HG03097 (cell line): ENCODE measurements at regions not wholly inside any gene's neighbourhood (a gene's known extent, or its start where the extent isn't known, plus 50 kb on each side); places are given as distances from the start of the nearest gene placed in this dataset.

ENCODE experiments used
- ATAC-seq: cut with Tn5 transposase; IDR thresholded peaks from one replicate; pipeline ENCODE4 v1.9.1; 2021; ENCODE audit not compliant: unreplicated experiment, low FRiP score

DNA sequence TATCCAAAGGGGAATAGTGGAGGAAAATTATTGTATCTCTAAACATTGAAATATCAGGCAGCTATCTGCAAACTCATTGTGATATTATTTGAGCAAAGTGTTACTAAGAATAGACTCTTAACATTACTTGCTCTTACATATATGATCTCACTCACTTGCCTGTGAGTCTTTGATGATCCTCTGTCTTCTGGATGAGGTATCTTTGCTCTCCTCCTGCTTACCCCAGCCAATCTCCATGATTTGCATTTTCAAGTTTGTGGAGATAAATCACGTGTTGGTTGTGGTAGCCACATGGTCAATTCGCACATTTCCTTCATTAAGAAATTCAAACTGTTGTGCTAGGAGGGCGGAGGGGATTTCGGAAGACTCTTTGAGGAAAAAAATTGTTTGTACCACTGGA lies 169.9 kb upstream of the S100G start:
- ATAC-seq, result no peak

DNA sequence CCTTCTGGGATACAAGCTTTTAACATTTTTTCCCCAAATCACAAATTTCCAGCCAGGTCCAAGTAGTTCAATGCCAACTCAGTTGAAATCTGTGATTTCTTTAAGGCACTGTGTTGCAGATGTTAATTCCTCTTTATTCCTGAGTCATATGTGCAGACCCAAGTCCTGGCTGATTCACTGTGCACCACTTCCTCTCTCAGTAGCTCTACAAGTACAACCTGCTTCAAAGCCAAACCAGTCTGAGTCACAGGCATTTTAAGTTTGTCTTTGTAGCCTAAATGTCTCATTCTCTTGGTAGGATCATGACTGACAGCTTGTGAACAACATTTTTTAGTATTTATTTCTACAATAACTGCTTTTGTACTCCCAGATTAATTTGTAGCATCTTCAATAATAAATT lies 165.6 kb upstream of the S100G start:
- no peak for ATAC-seq

DNA sequence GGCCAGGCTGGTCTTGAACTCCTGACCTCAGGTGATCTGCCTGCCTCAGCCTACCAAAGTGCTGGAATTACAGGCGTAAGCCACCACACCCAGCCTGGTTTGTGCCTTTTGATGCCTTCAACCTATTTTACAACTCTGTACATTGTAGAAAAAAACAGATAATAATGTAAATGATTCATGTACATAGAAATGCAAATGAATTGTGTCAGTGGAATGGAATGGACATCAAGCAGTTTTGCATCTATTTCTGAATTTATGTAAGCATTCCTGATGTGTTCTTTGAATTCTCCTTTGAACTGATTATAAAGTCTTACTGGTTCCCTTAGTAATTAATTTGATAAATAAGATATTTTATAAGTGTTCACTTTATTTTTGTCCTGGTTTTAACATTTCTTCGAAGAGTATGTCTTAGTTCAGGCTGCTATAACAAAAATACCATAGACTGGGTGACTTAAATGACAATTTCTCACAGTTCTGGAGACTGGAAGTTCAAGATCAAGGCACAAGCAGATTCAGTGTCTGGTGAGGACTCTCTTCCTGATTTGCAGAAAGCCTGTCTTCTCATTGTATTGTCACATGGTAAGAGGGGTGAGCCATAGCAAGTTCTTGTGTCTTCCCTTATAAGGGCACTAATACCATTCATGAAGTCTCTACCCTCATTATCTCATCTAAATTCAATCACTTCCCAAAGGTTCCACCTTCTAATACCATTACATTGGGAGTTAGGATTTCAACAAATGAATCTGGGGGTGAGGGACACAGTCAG lies 162.2 kb upstream of the S100G start:
- ATAC-seq, result no peak

DNA sequence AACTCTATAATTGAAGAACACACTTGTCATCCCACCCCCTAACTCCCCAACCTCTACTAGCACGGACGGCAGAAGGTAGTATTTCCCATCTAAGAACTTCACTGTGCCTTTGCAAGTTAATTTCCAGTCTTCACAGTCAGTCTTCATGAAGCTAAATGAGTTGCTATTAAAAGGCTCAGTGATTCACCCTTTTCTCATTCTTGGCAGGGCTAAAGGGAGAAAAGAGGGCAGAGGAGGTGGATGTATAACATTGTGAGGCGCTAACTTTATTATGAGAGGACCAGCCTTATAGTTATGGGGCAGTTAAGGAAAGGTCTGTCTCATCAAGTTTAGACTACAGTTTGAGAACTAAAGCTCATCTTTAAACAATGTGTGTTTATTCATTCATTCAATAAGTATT lies 161.0 kb upstream of the S100G start:
- no peak for ATAC-seq

DNA sequence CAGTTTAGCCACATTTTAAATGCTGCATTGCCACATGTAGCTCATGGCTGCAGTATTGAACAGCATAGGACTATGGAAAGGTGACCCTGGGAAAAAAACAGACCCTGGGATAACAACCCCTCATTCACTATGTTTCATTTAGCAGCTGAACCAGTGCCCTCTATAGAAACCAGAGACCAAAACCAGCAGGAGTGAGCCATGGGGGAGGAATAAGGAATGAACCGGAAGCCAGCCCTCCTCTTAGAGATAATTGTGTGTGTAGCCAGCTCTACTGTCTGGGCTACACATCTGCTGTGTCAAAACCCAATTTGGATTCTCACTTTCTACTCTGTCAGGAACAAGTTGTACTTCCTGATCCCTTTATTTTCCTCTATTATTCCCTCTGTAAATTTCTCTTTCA lies 158.5 kb upstream of the S100G start:
- no peak for ATAC-seq

DNA sequence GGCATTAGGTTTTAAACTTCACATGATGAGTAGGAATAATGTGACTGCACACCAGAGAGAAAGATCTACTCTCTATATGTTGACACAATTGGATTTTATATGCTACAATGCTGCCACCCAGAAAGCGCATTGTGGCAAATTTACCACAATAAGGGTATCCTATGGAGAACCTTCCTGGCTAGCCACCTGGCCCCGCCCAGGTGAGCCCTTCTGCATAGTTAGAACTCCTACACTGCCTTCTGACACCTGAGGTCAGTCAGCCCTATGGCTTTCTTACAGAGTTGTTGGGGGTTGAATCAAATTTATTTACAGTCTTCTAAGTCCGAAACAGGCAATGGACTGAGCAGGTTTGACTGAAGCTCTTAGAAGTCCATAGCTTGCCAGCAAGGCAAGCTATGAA lies 153.8 kb upstream of the S100G start:
- ATAC-seq, result no peak

DNA sequence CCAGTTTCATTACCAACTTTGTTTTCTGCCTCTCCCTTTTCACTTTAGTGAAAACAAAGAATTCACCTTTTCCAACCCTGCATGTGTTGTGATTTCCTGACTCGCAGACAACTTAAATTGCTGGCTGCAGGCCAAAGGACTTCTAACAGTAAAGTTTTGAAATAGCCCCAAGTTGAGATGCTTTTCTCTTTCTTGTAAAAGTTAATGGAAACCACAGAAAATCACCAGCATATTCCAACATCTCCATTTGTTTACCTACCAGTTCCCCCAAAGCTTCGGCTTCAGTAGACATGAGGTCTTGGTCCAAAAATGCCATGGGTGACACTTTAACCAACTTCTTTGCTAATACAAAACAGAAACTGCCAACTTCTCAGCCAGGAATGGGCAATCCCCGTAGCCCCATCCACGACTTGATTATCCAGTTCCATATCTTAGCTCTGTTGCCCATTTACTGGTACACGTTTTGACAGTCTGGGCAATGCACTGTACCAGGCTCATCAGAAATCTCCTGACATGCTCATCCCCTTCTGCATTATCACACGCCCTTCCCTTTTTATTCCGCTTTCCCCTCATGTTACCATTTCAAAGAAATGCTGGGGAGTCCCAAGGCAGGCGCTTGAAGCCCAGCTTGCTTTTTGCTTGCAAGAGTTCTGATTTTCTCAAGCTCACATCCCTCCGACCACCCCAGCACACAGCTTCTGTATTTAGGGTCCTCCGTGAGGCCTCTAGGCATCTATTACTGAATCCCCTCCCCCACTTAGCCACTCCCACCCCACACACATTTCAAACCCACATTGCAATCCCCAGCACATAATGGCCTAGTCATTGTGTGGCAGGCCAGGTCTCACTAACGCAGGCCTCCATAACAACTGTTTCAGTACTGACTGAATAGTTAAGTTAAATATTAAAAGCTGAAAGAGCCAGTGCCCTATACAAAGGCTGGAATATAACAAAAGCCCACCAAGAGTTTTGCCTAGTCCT lies 137.9 kb upstream of the S100G start:
- no peak for ATAC-seq

DNA sequence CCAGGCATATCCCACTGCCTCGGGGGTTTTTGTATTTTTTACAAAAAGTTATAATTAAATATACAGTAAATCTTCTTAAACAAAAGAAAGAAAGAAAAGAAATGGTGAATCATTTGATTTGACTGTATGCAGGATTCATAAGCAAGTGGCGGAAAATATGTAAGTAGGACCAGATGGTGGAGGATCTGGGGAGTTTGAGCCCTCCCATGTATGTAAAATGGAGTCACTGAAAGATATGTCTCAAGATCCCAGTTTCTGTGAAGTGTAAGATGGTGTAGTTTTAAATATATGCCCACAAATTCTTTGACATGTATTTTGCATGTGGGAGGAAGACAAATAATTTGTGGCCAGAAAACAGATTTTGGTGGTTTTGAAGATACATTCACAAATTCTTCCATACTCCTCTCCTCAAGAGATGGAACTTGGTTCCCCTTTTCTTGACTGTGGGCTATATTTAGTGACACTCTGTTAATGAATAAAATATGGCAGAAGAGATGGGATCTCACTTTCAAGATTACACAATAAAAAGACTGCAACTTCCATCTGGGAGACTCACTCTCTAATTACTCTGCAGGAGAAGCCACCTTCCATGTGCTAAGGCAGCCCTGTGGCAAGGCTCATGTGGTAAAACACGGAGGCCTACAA lies 133.6 kb upstream of the S100G start:
- no peak for ATAC-seq

DNA sequence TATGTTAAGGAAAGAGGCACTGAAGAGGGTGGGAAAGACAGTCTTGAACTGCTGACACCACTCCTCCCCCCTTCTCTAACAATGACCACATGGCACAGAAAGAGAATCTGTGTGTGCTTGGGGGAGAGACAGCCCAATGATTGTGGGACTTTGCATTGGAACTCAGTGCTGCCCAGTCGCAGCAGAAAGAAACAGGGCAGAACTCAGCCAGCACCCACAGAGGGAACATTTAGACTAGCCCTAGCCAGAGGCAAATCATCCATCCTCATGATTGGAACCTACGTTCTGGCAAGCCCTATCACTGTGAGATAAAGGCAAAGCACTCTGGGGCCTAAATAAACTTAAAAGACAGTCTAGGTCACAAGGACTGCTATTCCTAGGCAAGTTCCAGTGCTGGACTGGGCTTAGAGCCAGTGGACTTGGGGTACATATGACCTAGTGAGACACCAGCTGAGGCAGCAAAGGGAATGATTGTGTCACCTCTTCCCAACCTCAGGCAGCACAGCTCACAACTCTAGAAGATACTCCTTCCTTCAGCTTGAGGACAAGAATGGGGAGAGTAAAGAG lies 132.8 kb upstream of the S100G start:
- no peak for ATAC-seq

DNA sequence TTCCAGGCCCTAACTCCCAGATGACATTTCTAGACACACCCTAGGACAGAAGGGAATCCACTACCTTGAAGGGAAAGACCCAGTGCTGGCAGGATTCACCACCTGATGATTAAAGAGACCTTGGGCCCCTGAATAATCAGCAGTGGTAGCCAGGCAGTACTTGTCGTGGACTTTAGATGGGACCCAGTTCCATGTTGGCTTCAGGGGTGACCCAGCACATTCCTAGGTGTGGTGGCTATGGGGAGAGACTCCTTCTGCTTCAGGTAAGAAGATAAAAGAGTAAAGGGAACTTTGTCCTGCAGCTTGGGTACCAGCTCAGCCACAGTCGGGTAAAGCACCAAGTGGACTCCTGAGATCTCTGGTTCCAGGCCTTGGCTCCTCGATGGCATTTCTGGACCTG lies 131.8 kb upstream of the S100G start:
- ATAC-seq, result no peak

DNA sequence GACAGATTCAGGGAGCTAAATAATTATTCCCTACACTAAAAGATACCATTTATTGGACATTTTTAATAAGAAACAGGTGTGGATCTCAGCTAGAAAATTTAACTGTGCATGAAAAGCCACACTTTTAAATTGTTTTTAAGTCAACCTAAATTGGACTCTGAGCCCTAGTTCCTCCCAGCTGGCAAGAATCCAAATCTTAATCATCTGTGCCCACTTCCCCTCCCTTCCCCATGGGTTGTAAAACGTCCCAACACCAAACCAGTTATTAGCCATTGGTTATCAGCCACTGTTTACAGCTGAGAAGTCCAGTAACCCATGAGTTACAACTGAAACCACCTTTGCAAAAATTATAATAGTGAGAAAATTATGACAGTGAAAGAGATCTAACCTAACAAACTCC lies 125.6 kb upstream of the S100G start:
- no peak for ATAC-seq

DNA sequence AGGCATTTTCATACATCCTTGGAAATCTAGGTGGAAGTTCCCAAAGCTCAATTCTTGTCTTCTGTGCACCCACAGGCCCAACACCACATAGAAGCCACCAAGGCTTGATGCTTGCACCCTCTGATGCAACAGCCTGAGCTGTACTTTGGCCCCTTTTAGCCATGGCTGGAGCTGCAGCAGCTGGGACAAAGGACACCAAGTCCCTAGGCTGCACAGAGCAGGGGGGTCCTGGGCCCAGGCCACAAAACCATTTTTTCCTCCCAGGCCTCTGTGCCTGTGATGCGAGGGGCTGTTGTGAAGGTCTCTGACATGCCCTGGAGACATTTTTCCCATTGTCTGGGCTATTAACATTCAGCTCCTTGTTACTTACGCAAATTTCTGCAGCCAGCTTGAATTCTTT lies 124.0 kb upstream of the S100G start:
- no peak for ATAC-seq

DNA sequence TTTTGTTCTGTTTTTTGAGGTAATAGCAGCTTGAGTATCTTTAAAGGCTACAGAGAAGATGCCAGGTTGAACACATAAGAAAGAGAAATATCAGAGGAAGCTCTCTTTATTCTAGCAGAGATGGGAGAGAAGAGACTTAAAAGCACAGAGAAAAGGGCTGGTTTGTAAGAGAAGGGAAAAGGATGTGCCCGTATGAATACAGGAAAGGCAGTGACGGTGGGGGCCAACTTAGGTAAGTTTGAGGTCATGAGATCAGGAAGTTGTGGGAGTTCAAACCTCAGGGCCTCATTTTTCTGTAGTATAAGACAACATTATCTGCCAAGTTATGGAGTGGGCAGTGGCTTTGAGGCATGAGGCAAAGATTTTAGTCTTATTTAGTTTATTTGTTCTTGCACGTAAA lies 121.3 kb upstream of the S100G start:
- ATAC-seq, result no peak
